HG03095 (cell line): ENCODE measurements at regions not wholly inside any gene's neighbourhood (a gene's known extent, or its start where the extent isn't known, plus 50 kb on each side); places are given as distances from the start of the nearest gene placed in this dataset.
A peak's percentile ranks its signal among the peaks of the same experiment; 100 is the strongest.
"Not testable (repeated sequence)": the region's sequence is repeated elsewhere in the genome, so short reads cannot be mapped to it uniquely, and the experiment has no call there.

Source experiments
- ATAC-seq: cut with Tn5 transposase; IDR thresholded peaks from one replicate; pipeline ENCODE4 v1.9.1; 2021; ENCODE audit warnings: moderate library complexity; ENCODE audit not compliant: unreplicated experiment

DNA sequence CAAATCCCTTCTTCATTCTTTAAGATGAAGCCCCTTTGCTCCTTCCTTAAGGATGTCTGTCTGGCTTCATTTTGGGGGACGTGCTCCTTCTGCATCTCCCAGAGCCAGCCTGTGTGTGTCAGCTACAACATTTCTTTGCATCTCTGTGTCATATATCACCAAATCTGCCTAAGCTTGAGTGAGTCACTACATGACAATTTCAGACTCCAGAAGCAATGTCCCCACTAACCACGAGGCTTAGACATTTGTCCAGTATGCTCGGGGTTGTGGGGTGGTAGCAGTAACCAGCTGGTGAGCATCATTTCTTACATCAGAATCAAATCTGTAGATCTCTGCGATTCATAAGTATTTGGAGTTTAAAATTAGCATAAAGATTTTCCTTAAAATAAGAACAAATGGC lies 54.1 kb upstream of the USP14 start:
- not testable (repeated sequence) for ATAC-seq

GRCh38 chr18:105161-106053 lies 53.0 kb upstream of the USP14 start:
- ATAC-seq: not testable (repeated sequence)

GRCh38 chr18:106054-106851 lies 52.1 kb upstream of the USP14 start:
- not testable (repeated sequence) for ATAC-seq

- ATAC-seq: not testable (repeated sequence)
These were observed 51.4 kb upstream of the USP14 start for GRCh38 chr18:106868-107384.

DNA sequence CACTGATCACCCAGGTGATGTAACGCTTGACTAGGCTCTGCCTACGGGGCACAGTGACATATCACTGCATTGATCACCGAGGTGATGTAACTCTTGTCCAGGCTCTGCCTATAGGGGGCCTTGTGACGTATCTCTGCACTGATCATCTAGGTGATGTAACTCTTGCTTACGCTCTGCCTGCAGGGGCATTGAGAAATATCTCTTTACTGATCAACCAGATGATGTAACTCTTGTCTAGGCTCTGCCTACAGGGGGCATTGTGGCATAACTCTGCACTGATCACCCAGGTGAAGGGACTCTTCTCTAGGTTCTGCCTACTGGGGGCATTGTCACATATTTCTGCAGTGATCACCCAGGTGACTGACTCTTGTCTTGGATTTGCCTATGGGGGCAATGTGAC lies 50.9 kb upstream of the USP14 start:
- not testable (repeated sequence) for ATAC-seq

DNA sequence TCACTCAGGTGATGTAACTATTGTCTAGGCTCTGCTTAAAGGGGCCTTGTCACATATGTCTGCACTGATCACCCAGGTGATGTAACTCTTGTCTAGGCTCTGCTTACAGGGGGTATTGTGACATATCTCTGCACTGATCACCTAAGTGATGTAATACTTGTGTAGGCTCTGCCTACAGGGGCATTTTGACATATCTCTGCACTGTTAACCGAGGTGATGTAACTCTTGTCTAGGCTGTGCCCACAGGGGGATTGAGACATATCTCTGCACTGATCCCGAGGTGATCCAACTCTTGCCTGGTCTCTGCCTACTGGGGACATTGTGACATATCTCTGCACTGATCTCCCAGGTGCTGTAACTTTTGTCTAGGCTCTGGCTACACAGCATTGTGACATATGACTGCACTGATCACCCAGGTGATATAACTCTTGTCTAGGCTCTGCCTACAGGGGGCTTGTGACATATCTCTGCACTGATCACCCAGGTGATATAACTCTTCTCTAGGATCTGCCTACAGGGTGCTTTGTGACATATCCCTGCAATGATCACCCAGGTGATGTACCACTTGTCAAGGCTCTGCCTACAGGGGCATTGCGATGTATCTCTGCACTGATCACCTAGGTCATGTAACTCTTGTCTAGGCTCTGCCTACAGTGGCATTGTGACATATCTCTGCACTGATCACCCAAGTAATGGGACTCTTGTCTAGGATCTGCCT lies 50.3 kb upstream of the USP14 start:
- peak; percentile 54 for ATAC-seq
